ENCODE measurements at regions not wholly inside any gene's neighbourhood (a gene's known extent, or its start where the extent isn't known, plus 50 kb on each side); places are given as distances from the start of the nearest gene placed in this dataset.

DNA sequence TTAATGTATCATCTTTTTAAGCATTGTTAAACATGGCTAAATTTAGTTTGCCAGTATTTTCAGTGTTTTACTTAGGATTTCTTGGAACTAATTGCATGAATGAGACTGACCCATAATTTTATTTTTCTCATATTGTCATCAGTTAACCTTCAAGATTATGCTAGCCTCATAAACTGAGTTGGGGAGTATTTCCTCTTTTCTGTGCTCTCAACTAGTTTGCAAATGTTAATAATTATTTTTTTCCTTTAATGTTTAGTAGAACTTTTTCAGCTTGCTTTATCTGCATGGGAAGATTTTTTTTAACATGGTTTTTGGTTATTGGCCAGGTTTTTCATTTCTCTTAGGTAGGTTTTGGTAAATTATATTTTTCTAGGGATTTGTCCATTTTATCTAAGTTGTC, 235.4 kb upstream of the SESN3 start:
- no peaks in the 10 kb centered on the region for H4K20me1 ChIP-seq (ENCODE audit: insufficient read depth)
- H3K9me2 ChIP-seq = no peaks in the 10 kb centered on the region
- ChIA-PET POLR2A (no interaction called here), CTCF (no interaction called here)
- H3K4me2 ChIP-seq = no peak overlapping the region
- H3K9ac ChIP-seq = no peak overlapping the region
- H3K79me2 ChIP-seq (ENCODE audit: insufficient read depth) = no peaks in the 10 kb centered on the region; the same call in 1 of the 2 replicates
- H3K27ac ChIP-seq (ENCODE audit: low read depth in 2 of 2, low read length in 1 of 2) = no peak overlapping the region
- no peak for DNase-seq
- H3K9me3 ChIP-seq = no peaks in the 10 kb centered on the region
- no peak overlapping the region for H3K4me3 ChIP-seq (ENCODE audit: low read depth in 2 of 2, low read length in 1 of 2)
- H3F3A ChIP-seq (replicated peaks; ENCODE audit: insufficient read depth) = no peaks in the 10 kb centered on the region
- TF ChIP-seq GATA2 (CRISPR knock-in tag; IDR thresholded peaks at IDR 0.05) (no peak), MEF2A (IDR thresholded peaks at IDR 0.05; ENCODE audit: borderline replicate concordance, low read depth) (no peak), TCF12 (IDR thresholded peaks at IDR 0.05) (no peak), TEAD4 (IDR thresholded peaks at IDR 0.05; ENCODE audit: borderline replicate concordance, insufficient read depth) (no peak), EZH2phosphoT487 (IDR thresholded peaks at IDR 0.05; ENCODE audit: borderline replicate concordance, low read depth) (no peak)
- TF ChIP-seq, protein P1, sequence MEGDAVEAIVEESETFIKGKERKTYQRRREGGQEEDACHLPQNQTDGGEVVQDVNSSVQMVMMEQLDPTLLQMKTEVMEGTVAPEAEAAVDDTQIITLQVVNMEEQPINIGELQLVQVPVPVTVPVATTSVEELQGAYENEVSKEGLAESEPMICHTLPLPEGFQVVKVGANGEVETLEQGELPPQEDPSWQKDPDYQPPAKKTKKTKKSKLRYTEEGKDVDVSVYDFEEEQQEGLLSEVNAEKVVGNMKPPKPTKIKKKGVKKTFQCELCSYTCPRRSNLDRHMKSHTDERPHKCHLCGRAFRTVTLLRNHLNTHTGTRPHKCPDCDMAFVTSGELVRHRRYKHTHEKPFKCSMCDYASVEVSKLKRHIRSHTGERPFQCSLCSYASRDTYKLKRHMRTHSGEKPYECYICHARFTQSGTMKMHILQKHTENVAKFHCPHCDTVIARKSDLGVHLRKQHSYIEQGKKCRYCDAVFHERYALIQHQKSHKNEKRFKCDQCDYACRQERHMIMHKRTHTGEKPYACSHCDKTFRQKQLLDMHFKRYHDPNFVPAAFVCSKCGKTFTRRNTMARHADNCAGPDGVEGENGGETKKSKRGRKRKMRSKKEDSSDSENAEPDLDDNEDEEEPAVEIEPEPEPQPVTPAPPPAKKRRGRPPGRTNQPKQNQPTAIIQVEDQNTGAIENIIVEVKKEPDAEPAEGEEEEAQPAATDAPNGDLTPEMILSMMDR (IDR thresholded peaks at IDR 0.05) = no peak
- H2AFZ ChIP-seq (ENCODE audit: low read depth) = no peak overlapping the region
- no peaks in the 10 kb centered on the region for H3K27me3 ChIP-seq (ENCODE audit: insufficient read depth)
- H3K36me3 ChIP-seq (replicated peaks in 1 of 2; ENCODE audit: control insufficient read depth in 1 of 2, insufficient read depth in 2 of 2, low read length in 1 of 2) = no peaks in the 10 kb centered on the region
- no peaks in the 10 kb centered on the region; a peak in 1 of 4 replicates for H3K4me1 ChIP-seq (ENCODE audit: control insufficient read depth in 1 of 2, insufficient read depth in 2 of 2, low read depth in 1 of 2, low read length in 1 of 2)

DNA sequence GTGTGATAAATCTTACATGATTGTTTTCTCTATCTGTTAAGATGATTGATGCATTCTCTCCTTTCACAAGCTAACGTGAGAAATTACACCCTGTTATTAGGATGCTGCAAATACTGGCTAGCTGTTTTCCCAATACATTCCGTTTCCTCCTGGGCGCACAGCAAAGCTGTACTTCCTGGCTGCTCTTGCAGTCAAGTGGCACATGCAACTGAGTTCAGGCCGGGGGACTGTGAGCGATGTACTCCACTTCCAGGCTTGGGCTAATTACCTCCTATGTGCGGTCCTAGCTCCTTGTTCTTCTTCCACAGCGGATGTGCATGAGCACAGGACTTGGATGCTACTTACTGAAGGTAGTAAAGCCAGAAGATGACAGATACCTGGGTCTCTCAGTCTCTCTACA, 234.9 kb upstream of the SESN3 start:
- no peaks in the 10 kb centered on the region for H3K27me3 ChIP-seq (ENCODE audit: insufficient read depth)
- no peak overlapping the region for H3K27ac ChIP-seq (ENCODE audit: low read depth in 2 of 2, low read length in 1 of 2)
- H3K9me2 ChIP-seq = no peaks in the 10 kb centered on the region
- TF ChIP-seq MEF2A (IDR thresholded peaks at IDR 0.05; ENCODE audit: borderline replicate concordance, low read depth) = no peak
- no peak for TF ChIP-seq RCOR1 (IDR thresholded peaks at IDR 0.05; ENCODE audit: low read length)
- TF ChIP-seq GABPA (IDR thresholded peaks at IDR 0.05; ENCODE audit: low read depth) = no peak
- TF ChIP-seq, protein P2, sequence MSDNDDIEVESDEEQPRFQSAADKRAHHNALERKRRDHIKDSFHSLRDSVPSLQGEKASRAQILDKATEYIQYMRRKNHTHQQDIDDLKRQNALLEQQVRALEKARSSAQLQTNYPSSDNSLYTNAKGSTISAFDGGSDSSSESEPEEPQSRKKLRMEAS (IDR thresholded peaks at IDR 0.05; ENCODE audit: low read depth) = no peak
- no peak for TF ChIP-seq RFX5 (IDR thresholded peaks at IDR 0.05; ENCODE audit: low read length)
- TF ChIP-seq, protein P3, sequence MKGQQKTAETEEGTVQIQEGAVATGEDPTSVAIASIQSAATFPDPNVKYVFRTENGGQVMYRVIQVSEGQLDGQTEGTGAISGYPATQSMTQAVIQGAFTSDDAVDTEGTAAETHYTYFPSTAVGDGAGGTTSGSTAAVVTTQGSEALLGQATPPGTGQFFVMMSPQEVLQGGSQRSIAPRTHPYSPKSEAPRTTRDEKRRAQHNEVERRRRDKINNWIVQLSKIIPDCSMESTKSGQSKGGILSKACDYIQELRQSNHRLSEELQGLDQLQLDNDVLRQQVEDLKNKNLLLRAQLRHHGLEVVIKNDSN (IDR thresholded peaks at IDR 0.05; ENCODE audit: borderline replicate concordance, low read depth) = no peak
- no peak for TF ChIP-seq SMC3 (IDR thresholded peaks at IDR 0.05; ENCODE audit: low read depth, low read length)
- TF ChIP-seq ELF1 (IDR thresholded peaks at IDR 0.05) = no peak
- no peak for TF ChIP-seq RXRA (IDR thresholded peaks at IDR 0.05; ENCODE audit: borderline replicate concordance, low read depth)
- TF ChIP-seq TAF1 (IDR thresholded peaks at IDR 0.05; ENCODE audit: borderline replicate concordance, low read depth, low read length) = no peak
- H3K9ac ChIP-seq = no peak overlapping the region
- no peak overlapping the region for H3K4me3 ChIP-seq (ENCODE audit: low read depth in 2 of 2, low read length in 1 of 2)
- ChIA-PET POLR2A (no interaction called here), CTCF (no interaction called here)
- H4K20me1 ChIP-seq (ENCODE audit: insufficient read depth) = no peaks in the 10 kb centered on the region
- H3K36me3 ChIP-seq (replicated peaks in 1 of 2; ENCODE audit: control insufficient read depth in 1 of 2, insufficient read depth in 2 of 2, low read length in 1 of 2) = no peaks in the 10 kb centered on the region
- no peaks in the 10 kb centered on the region for H3F3A ChIP-seq (replicated peaks; ENCODE audit: insufficient read depth)
- no peak overlapping the region for H2AFZ ChIP-seq (ENCODE audit: low read depth)
- no peak overlapping the region for H3K4me2 ChIP-seq
- DNase-seq = no peak
- no peaks in the 10 kb centered on the region for H3K9me3 ChIP-seq
- H3K4me1 ChIP-seq (ENCODE audit: control insufficient read depth in 1 of 2, insufficient read depth in 2 of 2, low read depth in 1 of 2, low read length in 1 of 2) = no peaks in the 10 kb centered on the region; a peak in 1 of 4 replicates
- no peaks in the 10 kb centered on the region; the same call in 1 of the 2 replicates for H3K79me2 ChIP-seq (ENCODE audit: insufficient read depth)
- 65% methylated on average over 7 of the region's 7 CpGs for WGBS (ENCODE audit: low lambda C conversion rate)
